H9 (cell line): ENCODE measurements at regions not wholly inside any gene's neighbourhood (a gene's known extent, or its start where the extent isn't known, plus 50 kb on each side); places are given as distances from the start of the nearest gene placed in this dataset.
A peak's percentile ranks its signal among the peaks of the same experiment; 100 is the strongest.

Experiments
- DNase-seq: peaks from one replicate; pipeline ENCODE4 v3.0.0-alpha.2; 2017
- H2AFZ ChIP-seq: one replicate; pipeline ENCODE4 v1.6.1; 2013; ENCODE audit warnings: mild to moderate bottlenecking, low read length, control low read depth, moderate library complexity
- H2AK5ac ChIP-seq: 2 replicates; pipeline ENCODE4 v1.6.1; 2013; ENCODE audit warnings: low read length, control low read depth, mixed read lengths; ENCODE audit not compliant: insufficient read length
- H2BK120ac ChIP-seq: one replicate; pipeline ENCODE4 v1.6.1; 2013; ENCODE audit warnings: low read depth, mild to moderate bottlenecking, low read length, control low read depth, inconsistent platforms; ENCODE audit not compliant: poor library complexity, severe bottlenecking
- H2BK12ac ChIP-seq: 2 replicates; pipeline ENCODE4 v1.6.1; 2013; ENCODE audit warnings: low read length, control low read depth, mixed read lengths, low read depth; ENCODE audit not compliant: insufficient read length
- H2BK15ac ChIP-seq: 2 replicates; pipeline ENCODE4 v1.6.1; 2013; ENCODE audit warnings: low read depth, low read length, control low read depth
- H2BK20ac ChIP-seq: one replicate; pipeline ENCODE4 v1.6.1; 2013; ENCODE audit warnings: low read depth, mild to moderate bottlenecking, low read length, control low read depth, inconsistent platforms; ENCODE audit not compliant: poor library complexity, severe bottlenecking
- H2BK5ac ChIP-seq: 2 replicates; pipeline ENCODE4 v1.6.1; 2013; ENCODE audit warnings: low read length, control low read depth, mixed read lengths; ENCODE audit not compliant: insufficient read length
- H3K14ac ChIP-seq: 2 replicates; pipeline ENCODE4 v1.6.1; 2013; ENCODE audit warnings: low read length, control low read depth; ENCODE audit not compliant: insufficient read depth
- H3K18ac ChIP-seq: 2 replicates; pipeline ENCODE4 v1.6.1; 2013; ENCODE audit warnings: low read depth, mild to moderate bottlenecking, mixed read lengths, low read length, control low read depth; ENCODE audit not compliant: insufficient read length
- H3K23ac ChIP-seq: 2 replicates; pipeline ENCODE4 v1.6.1; 2013; ENCODE audit warnings: low read length, control low read depth, mixed read lengths, low read depth; ENCODE audit not compliant: insufficient read length
- H3K23me2 ChIP-seq: 2 replicates; pipeline ENCODE4 v1.6.1; 2013; ENCODE audit warnings: low read depth, mild to moderate bottlenecking, mixed read lengths, low read length, control low read depth; ENCODE audit not compliant: insufficient read length, poor library complexity, severe bottlenecking
- H3K27ac ChIP-seq: 2 replicates; pipeline ENCODE4 v1.5.1; 2013; ENCODE audit warnings: low read length, control low read depth, mixed read lengths, low read depth; ENCODE audit not compliant: insufficient read length
- H3K27me3 ChIP-seq: 2 replicates; pipeline ENCODE4 v1.6.1; 2013; ENCODE audit warnings: low read length, control low read depth, inconsistent platforms; ENCODE audit not compliant: insufficient read depth
- H3K4ac ChIP-seq: 2 replicates; pipeline ENCODE4 v1.6.1; 2013; ENCODE audit warnings: low read depth, mild to moderate bottlenecking, control low read depth, inconsistent platforms, low read length, moderate library complexity
- H3K4me1 ChIP-seq: 2 replicates; pipeline ENCODE4 v1.6.1; 2013; ENCODE audit warnings: low read length, control low read depth, inconsistent platforms; ENCODE audit not compliant: insufficient read depth
- H3K4me2 ChIP-seq: 2 replicates; pipeline ENCODE4 v1.6.1; 2013; ENCODE audit warnings: low read length, control low read depth, mixed read lengths; ENCODE audit not compliant: insufficient read length, insufficient read depth
- H3K56ac ChIP-seq: 2 replicates; pipeline ENCODE4 v1.6.1; 2013; ENCODE audit warnings: low read depth, mild to moderate bottlenecking, mixed read lengths, low read length, control low read depth; ENCODE audit not compliant: insufficient read length
- H3K79me1 ChIP-seq: 2 replicates; pipeline ENCODE4 v1.6.1; 2013; ENCODE audit warnings: low read depth, mild to moderate bottlenecking, moderate library complexity, low read length, control low read depth, inconsistent platforms; ENCODE audit not compliant: insufficient read depth, poor library complexity, severe bottlenecking
- H3K79me2 ChIP-seq: 2 replicates; pipeline ENCODE4 v1.6.1; 2013; ENCODE audit warnings: low read length, control low read depth, inconsistent platforms; ENCODE audit not compliant: insufficient read depth
- H3K9ac ChIP-seq: 2 replicates; pipeline ENCODE4 v1.6.1; 2013; ENCODE audit warnings: low read length, control low read depth, mixed read lengths; ENCODE audit not compliant: insufficient read length; ENCODE audit errors: extremely low read depth
- H3K9me3 ChIP-seq: one replicate; pipeline ENCODE4 v1.6.1; 2013; ENCODE audit warnings: low read depth, low read length, inconsistent platforms; ENCODE audit not compliant: control insufficient read depth
- H3T11ph ChIP-seq: one replicate; pipeline ENCODE4 v1.6.1; 2013; ENCODE audit warnings: mild to moderate bottlenecking, low read length, control low read depth, inconsistent platforms
- H4K20me1 ChIP-seq: one replicate; pipeline ENCODE4 v1.6.1; 2013; ENCODE audit not compliant: control insufficient read depth, insufficient read length, insufficient read depth
- H4K5ac ChIP-seq: 2 replicates; pipeline ENCODE4 v1.6.1; 2013; ENCODE audit warnings: low read depth, mild to moderate bottlenecking, mixed read lengths, low read length, control low read depth; ENCODE audit not compliant: insufficient read length
- H4K8ac ChIP-seq: replicated peaks from 2 replicates; pipeline ENCODE4 v1.6.1; 2013; ENCODE audit warnings: low read length, control low read depth, mixed read lengths, low read depth; ENCODE audit not compliant: insufficient read length
- H4K91ac ChIP-seq: 2 replicates; pipeline ENCODE4 v1.6.1; 2013; ENCODE audit warnings: low read depth, mild to moderate bottlenecking, moderate library complexity, mixed read lengths, low read length, control low read depth; ENCODE audit not compliant: insufficient read length
- H3K27ac Mint-ChIP-seq, 3 experiments: 2 replicates in 2 of 3; 3 replicates in 1 of 3; pipeline ENCODE4 v1.8.0; 2020 to 2021; ENCODE audit warnings: mixed read lengths in 3 of 3, mild to moderate bottlenecking in 1 of 3, moderate library complexity in 1 of 3
- H3K27me3 Mint-ChIP-seq: 2 replicates; pipeline ENCODE4 v1.8.0; 2021; ENCODE audit warnings: low read depth, mild to moderate bottlenecking, moderate library complexity, mixed read lengths
- H3K36me3 Mint-ChIP-seq, 3 experiments: 2 replicates in 2 of 3; 3 replicates in 1 of 3; pipeline ENCODE4 v1.8.0; 2020 to 2021; ENCODE audit warnings: low read depth in 3 of 3, mixed read lengths in 3 of 3; ENCODE audit not compliant: insufficient read depth in 1 of 3
- H3K4me1 Mint-ChIP-seq, 2 experiments: 2 replicates each; pipeline ENCODE4 v1.8.0; 2020; ENCODE audit warnings: mixed read lengths in 2 of 2
- H3K4me3 Mint-ChIP-seq, 2 experiments: 2 replicates in 1 of 2; 3 replicates in 1 of 2; pipeline ENCODE4 v1.8.0; 2020 to 2021; ENCODE audit warnings: mild to moderate bottlenecking in 2 of 2, mixed read lengths in 2 of 2, moderate library complexity in 1 of 2
- H3K9me3 Mint-ChIP-seq, 2 experiments: 2 replicates in 1 of 2; 3 replicates in 1 of 2; pipeline ENCODE4 v1.8.0; 2020; ENCODE audit warnings: mild to moderate bottlenecking in 2 of 2, mixed read lengths in 2 of 2, moderate library complexity in 1 of 2
- CTCF ChIP-seq: fragments of 200-600 bp; sonication (generic); conservative IDR thresholded peaks from 3 replicates; pipeline ENCODE4 v1.8.0; 2021; ENCODE audit warnings: antibody characterized with exemption, mild to moderate bottlenecking
- WGBS: extraction: QIAGEN DNeasy Blood & Tissue Kit; methylation state at CpG from one replicate; pipeline ENCODE4 v1.1.7; 2013; ENCODE audit warnings: missing lambda C conversion rate, low lambda C conversion rate, mixed read lengths; ENCODE audit not compliant: insufficient read length; ENCODE audit errors: extremely low coverage; 5-methylcytosine and 5-hydroxymethylcytosine counted together

GRCh38 chr5:16995372-16995771, 59.3 kb upstream of the MYO10 start:
- Histone ChIP-seq H2BK120ac (no peak overlapping the region), H3K14ac (no peak overlapping the region), H3K79me1 (no peaks in the 10 kb centered on the region), H3K18ac (no peak overlapping the region), H3T11ph (no peak overlapping the region), H3K79me2 (no peaks in the 10 kb centered on the region), H3K9ac (no peak overlapping the region), H2BK12ac (no peak overlapping the region), H3K27me3 (no peaks in the 10 kb centered on the region), H3K23ac (no peak overlapping the region), H4K20me1 (no peaks in the 10 kb centered on the region), H2AFZ (no peak overlapping the region), H2BK15ac (no peak overlapping the region), H3K4ac (no peak overlapping the region), H3K56ac (no peak overlapping the region), H4K5ac (no peak overlapping the region), H3K27ac (no peak overlapping the region), H2BK5ac (no peak overlapping the region), H3K4me2 (no peak overlapping the region), H3K4me1 (no peaks in the 10 kb centered on the region), H4K8ac (no peak overlapping the region), H2AK5ac (no peak overlapping the region), H3K23me2 (no peaks in the 10 kb centered on the region), H3K9me3 (no peaks in the 10 kb centered on the region), H4K91ac (no peak overlapping the region), H2BK20ac (no peak overlapping the region)
- H3K27ac Mint-ChIP-seq = peak overlapping the region in 1 of 3 experiments; percentile 17; a peak in 1 of 7 replicates
- no peak for DNase-seq
- no peak overlapping the region for H3K4me3 Mint-ChIP-seq
- TF ChIP-seq CTCF = no peak
- no CpG with 5 or more reads among the region's 4 CpGs for WGBS
- H3K9me3 Mint-ChIP-seq = no peaks in the 10 kb centered on the region
- no peaks in the 10 kb centered on the region for H3K27me3 Mint-ChIP-seq
- peaks cover 6 to 7% of the 10 kb centered on the region in 2 experiments for H3K4me1 Mint-ChIP-seq
- no peaks in the 10 kb centered on the region; a peak in 1 of 7 replicates for H3K36me3 Mint-ChIP-seq
